Neural cell (in vitro differentiated cells): ENCODE measurements at regions not wholly inside any gene's neighbourhood (a gene's known extent, or its start where the extent isn't known, plus 50 kb on each side); places are given as distances from the start of the nearest gene placed in this dataset.

Experiments
- H2AFZ ChIP-seq: fragments of 200-600, 300-800 bp; sonication (generic), shearing (Covaris generic); 2 replicates; pipeline ENCODE4 v1.6.0; 2014; ENCODE audit warnings: low read depth, mild to moderate bottlenecking, antibody characterized with exemption, low read length, moderate library complexity
- H3F3A ChIP-seq: fragments of 200-600 bp; shearing (Covaris generic); 2 replicates; pipeline ENCODE4 v1.6.1; 2016; ENCODE audit warnings: mild to moderate bottlenecking, moderate library complexity, mixed read lengths, antibody characterized with exemption, low read length; ENCODE audit not compliant: insufficient read depth, poor library complexity, severe bottlenecking
- H3K27ac ChIP-seq: fragments of 200-600, 300-800 bp; sonication (generic), shearing (Covaris generic); 2 replicates; pipeline ENCODE4 v1.5.1; 2014; ENCODE audit warnings: mild to moderate bottlenecking, low read length, moderate library complexity
- H3K27me3 ChIP-seq: fragments of 300-800, 200-600 bp; sonication (generic), shearing (Covaris generic); 2 replicates; pipeline ENCODE4 v1.6.0; 2014; ENCODE audit warnings: mild to moderate bottlenecking, low read depth, low read length, moderate library complexity; ENCODE audit not compliant: insufficient read depth
- H3K36me3 ChIP-seq: fragments of 300-800, 200-600 bp; sonication (generic), shearing (Covaris generic); 2 replicates; pipeline ENCODE4 v1.5.1; 2014; ENCODE audit warnings: mild to moderate bottlenecking, antibody characterized with exemption, low read length, moderate library complexity; ENCODE audit not compliant: insufficient read depth
- H3K4me2 ChIP-seq: fragments of 300-800, 200-600 bp; sonication (generic), shearing (Covaris generic); 2 replicates; pipeline ENCODE4 v1.6.0; 2014; ENCODE audit warnings: mild to moderate bottlenecking, low read length
- H3K4me3 ChIP-seq: fragments of 300-800, 200-600 bp; sonication (generic), shearing (Covaris generic); 2 replicates; pipeline ENCODE4 v1.5.1; 2014; ENCODE audit warnings: mild to moderate bottlenecking, low read length, moderate library complexity
- H3K79me2 ChIP-seq: fragments of 200-600 bp; shearing (Covaris generic); replicated peaks from 2 replicates; pipeline ENCODE4 v1.6.0; 2014; ENCODE audit warnings: mild to moderate bottlenecking, low read length, moderate library complexity; ENCODE audit not compliant: insufficient read depth
- H3K9ac ChIP-seq: fragments of 300-800, 200-600 bp; sonication (generic), shearing (Covaris generic); 2 replicates; pipeline ENCODE4 v1.6.1; 2016; ENCODE audit warnings: mild to moderate bottlenecking, low read length, mixed read lengths
- H3K9me2 ChIP-seq: fragments of 200-600 bp; shearing (Covaris generic); 2 replicates; pipeline ENCODE4 v1.6.1; 2016; ENCODE audit warnings: mild to moderate bottlenecking, low read length, mixed read lengths; ENCODE audit not compliant: insufficient read depth
- H3K9me3 ChIP-seq: fragments of 200-600, 300-800 bp; sonication (generic), shearing (Covaris generic); 2 replicates; pipeline ENCODE4 v1.6.1; 2016; ENCODE audit warnings: mild to moderate bottlenecking, mixed run types, low read length, moderate library complexity, mixed read lengths
- H4K20me1 ChIP-seq: fragments of 200-600 bp; shearing (Covaris generic); 2 replicates; pipeline ENCODE4 v1.6.1; 2016; ENCODE audit warnings: mild to moderate bottlenecking, mixed run types; ENCODE audit not compliant: insufficient read depth
- EP300 ChIP-seq: fragments of 450-650 bp; conservative IDR thresholded peaks from 2 replicates; pipeline ENCODE4 v1.6.1; 2014; ENCODE audit warnings: antibody characterized with exemption, mild to moderate bottlenecking, moderate library complexity; ENCODE audit not compliant: poor library complexity, severe bottlenecking
- EZH2 ChIP-seq: fragments of 200-600, 300-800 bp; shearing (Covaris generic), sonication (generic); IDR thresholded peaks from 2 replicates; pipeline ENCODE4 v1.6.1; 2014; ENCODE audit warnings: antibody characterized with exemption, low read length, borderline replicate concordance, mild to moderate bottlenecking; ENCODE audit not compliant: insufficient read depth, poor library complexity, severe bottlenecking
- MXI1 ChIP-seq: fragments of 450-650 bp; conservative IDR thresholded peaks from 2 replicates; pipeline ENCODE4 v1.6.1; 2014; ENCODE audit warnings: antibody characterized with exemption, mild to moderate bottlenecking; ENCODE audit not compliant: poor library complexity, severe bottlenecking
- POLR2AphosphoS5 ChIP-seq: IDR thresholded peaks from 2 replicates; pipeline ENCODE4 v1.6.1; 2012
- RAD21 ChIP-seq: fragments of 450-650 bp; conservative IDR thresholded peaks from 2 replicates; pipeline ENCODE4 v1.6.1; 2014; ENCODE audit warnings: antibody characterized with exemption, mild to moderate bottlenecking, moderate library complexity
- SMC3 ChIP-seq: fragments of 450-650 bp; conservative IDR thresholded peaks from 2 replicates; pipeline ENCODE4 v1.6.1; 2014; ENCODE audit warnings: antibody characterized with exemption, mild to moderate bottlenecking, moderate library complexity; ENCODE audit not compliant: poor library complexity
- TAF1 ChIP-seq: IDR thresholded peaks from 2 replicates; pipeline ENCODE4 v1.6.1; 2012; ENCODE audit warnings: low read depth
- TF ChIP-seq, protein P1 (sequence below): IDR thresholded peaks from 2 replicates; pipeline ENCODE4 v1.6.1; 2012; ENCODE audit warnings: borderline replicate concordance
- TF ChIP-seq, protein P2 (sequence below): fragments of 450-650 bp; IDR thresholded peaks from 2 replicates; pipeline ENCODE4 v1.5.1; 2014; ENCODE audit warnings: antibody characterized with exemption, mild to moderate bottlenecking, moderate library complexity; ENCODE audit not compliant: poor library complexity, severe bottlenecking

DNA sequence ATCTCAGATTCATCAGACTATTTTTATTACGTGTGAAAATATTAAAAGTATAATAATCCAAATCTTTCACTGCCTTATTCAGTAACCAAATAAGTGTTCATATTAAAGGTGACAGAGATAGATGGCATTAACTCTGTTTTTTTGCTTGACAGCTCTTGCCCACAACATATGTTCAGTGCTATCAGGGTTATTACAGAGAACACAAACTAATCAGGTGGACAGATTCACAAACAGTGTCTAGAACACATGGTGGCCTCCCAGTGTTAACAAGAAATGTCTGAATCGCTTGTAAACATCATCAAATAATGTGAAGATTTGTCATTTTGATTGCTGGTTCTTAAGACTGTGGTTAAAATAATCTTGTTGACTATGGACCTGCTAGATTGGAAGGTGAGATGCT is 609.1 kb upstream of the GRAMD2B start:
- Histone ChIP-seq H3K9ac (no peak overlapping the region), H3K4me3 (no peak overlapping the region), H3K27me3 (no peaks in the 10 kb centered on the region), H3F3A (no peaks in the 10 kb centered on the region), H3K36me3 (no peaks in the 10 kb centered on the region), H2AFZ (no peak overlapping the region), H4K20me1 (no peaks in the 10 kb centered on the region), H3K27ac (no peak overlapping the region), H3K4me2 (no peak overlapping the region), H3K9me2 (no peaks in the 10 kb centered on the region), H3K79me2 (no peaks in the 10 kb centered on the region), H3K9me3 (no peaks in the 10 kb centered on the region)
- TF ChIP-seq MXI1 (no peak), EP300 (no peak), RAD21 (no peak), EZH2 (no peak), SMC3 (no peak), POLR2AphosphoS5 (no peak), TAF1 (no peak)
- TF ChIP-seq, protein P1, sequence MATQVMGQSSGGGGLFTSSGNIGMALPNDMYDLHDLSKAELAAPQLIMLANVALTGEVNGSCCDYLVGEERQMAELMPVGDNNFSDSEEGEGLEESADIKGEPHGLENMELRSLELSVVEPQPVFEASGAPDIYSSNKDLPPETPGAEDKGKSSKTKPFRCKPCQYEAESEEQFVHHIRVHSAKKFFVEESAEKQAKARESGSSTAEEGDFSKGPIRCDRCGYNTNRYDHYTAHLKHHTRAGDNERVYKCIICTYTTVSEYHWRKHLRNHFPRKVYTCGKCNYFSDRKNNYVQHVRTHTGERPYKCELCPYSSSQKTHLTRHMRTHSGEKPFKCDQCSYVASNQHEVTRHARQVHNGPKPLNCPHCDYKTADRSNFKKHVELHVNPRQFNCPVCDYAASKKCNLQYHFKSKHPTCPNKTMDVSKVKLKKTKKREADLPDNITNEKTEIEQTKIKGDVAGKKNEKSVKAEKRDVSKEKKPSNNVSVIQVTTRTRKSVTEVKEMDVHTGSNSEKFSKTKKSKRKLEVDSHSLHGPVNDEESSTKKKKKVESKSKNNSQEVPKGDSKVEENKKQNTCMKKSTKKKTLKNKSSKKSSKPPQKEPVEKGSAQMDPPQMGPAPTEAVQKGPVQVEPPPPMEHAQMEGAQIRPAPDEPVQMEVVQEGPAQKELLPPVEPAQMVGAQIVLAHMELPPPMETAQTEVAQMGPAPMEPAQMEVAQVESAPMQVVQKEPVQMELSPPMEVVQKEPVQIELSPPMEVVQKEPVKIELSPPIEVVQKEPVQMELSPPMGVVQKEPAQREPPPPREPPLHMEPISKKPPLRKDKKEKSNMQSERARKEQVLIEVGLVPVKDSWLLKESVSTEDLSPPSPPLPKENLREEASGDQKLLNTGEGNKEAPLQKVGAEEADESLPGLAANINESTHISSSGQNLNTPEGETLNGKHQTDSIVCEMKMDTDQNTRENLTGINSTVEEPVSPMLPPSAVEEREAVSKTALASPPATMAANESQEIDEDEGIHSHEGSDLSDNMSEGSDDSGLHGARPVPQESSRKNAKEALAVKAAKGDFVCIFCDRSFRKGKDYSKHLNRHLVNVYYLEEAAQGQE = no peak
- TF ChIP-seq, protein P2, sequence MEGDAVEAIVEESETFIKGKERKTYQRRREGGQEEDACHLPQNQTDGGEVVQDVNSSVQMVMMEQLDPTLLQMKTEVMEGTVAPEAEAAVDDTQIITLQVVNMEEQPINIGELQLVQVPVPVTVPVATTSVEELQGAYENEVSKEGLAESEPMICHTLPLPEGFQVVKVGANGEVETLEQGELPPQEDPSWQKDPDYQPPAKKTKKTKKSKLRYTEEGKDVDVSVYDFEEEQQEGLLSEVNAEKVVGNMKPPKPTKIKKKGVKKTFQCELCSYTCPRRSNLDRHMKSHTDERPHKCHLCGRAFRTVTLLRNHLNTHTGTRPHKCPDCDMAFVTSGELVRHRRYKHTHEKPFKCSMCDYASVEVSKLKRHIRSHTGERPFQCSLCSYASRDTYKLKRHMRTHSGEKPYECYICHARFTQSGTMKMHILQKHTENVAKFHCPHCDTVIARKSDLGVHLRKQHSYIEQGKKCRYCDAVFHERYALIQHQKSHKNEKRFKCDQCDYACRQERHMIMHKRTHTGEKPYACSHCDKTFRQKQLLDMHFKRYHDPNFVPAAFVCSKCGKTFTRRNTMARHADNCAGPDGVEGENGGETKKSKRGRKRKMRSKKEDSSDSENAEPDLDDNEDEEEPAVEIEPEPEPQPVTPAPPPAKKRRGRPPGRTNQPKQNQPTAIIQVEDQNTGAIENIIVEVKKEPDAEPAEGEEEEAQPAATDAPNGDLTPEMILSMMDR = no peak

DNA sequence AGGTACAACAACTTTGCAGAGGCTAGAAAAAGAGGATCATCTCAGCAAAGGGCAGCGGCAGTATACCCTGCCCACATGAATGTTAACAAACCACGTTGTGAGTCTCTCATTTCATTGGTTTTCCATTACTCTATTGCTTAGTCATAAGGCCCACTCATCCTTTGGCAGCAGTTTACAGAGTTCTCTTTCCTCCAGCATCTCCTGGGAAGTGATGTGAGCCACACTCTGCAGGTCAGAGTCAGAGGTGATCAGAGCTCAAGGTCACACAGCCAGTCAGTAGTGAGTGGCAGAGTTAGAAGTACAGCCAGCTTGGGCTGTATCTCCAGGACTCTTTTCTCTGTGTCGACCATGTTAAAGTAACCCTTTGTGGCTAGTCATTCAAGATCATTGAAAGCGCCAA is 599.6 kb upstream of the GRAMD2B start:
- Histone ChIP-seq H3K27ac (no peak overlapping the region), H3K79me2 (no peaks in the 10 kb centered on the region), H3K4me3 (no peak overlapping the region), H3F3A (no peaks in the 10 kb centered on the region), H3K36me3 (no peaks in the 10 kb centered on the region), H3K9me2 (no peaks in the 10 kb centered on the region), H3K9me3 (no peaks in the 10 kb centered on the region), H3K4me2 (no peak overlapping the region), H3K9ac (no peak overlapping the region), H4K20me1 (no peaks in the 10 kb centered on the region), H2AFZ (no peak overlapping the region), H3K27me3 (no peaks in the 10 kb centered on the region)
- TF ChIP-seq POLR2AphosphoS5 (no peak), EP300 (no peak), SMC3 (no peak), RAD21 (no peak), MXI1 (no peak), TAF1 (no peak), EZH2 (no peak)
- TF ChIP-seq, protein P2 = no peak
- TF ChIP-seq, protein P1 = no peak
